Adrenal gland (tissue), 9 donors: ENCODE measurements at regions not wholly inside any gene's neighbourhood (a gene's known extent, or its start where the extent isn't known, plus 50 kb on each side); places are given as distances from the start of the nearest gene placed in this dataset.

Experiments
- DNase-seq, 7 donors: peaks; one replicate each; pipeline ENCODE4 v3.0.0-alpha.2; 2019 to 2020
- H3K27ac ChIP-seq, 5 donors: fragments of 200-600 bp; sonication (generic) in 4 of 5; 1 replicate in 3 of 5; 2 replicates in 2 of 5; pipeline versions ENCODE4 v1.5.1 to v1.8.0; 2016 to 2020; ENCODE audit warnings: mild to moderate bottlenecking in 1 of 5
- H3K27me3 ChIP-seq: fragments of 200-600 bp; 2 replicates; pipeline ENCODE4 v1.8.0; 2021
- H3K36me3 ChIP-seq, 2 donors: fragments of 200-600 bp; replicated peaks in 1 of 2; 1 replicate in 1 of 2; 2 replicates in 1 of 2; pipeline versions ENCODE4 v1.5.1 to v1.8.0; 2018 to 2022
- H3K4me1 ChIP-seq, 2 donors: fragments of 200-600 bp; replicated peaks in 1 of 2; 1 replicate in 1 of 2; 2 replicates in 1 of 2; pipeline versions ENCODE4 v1.5.1 to v1.8.0; 2018 to 2021
- H3K4me3 ChIP-seq, 4 donors: fragments of 200-600 bp; sonication (generic) in 3 of 4; one replicate each; pipeline ENCODE4 v1.5.1; 2016 to 2018
- H3K9me3 ChIP-seq, 3 donors: fragments of 200-600 bp; sonication (generic) in 1 of 3; replicated peaks in 1 of 3; 1 replicate in 2 of 3; 2 replicates in 1 of 3; pipeline versions ENCODE4 v1.5.1 to v1.8.0; 2016 to 2021
- CTCF ChIP-seq, 6 experiments: fragments of 450-650 bp in 4 of 6; fragments of 200-600 bp in 2 of 6; sonication (generic) in 1 of 6; IDR thresholded peaks; 1 replicate in 5 of 6; 2 replicates in 1 of 6; pipeline versions ENCODE4 v1.5.1 to v1.8.0; 2016 to 2021; ENCODE audit warnings: antibody characterized with exemption in 6 of 6, mild to moderate bottlenecking in 2 of 6, moderate library complexity in 1 of 6
- POLR2A ChIP-seq, 2 donors: fragments of 450-650 bp; IDR thresholded peaks; one replicate each; pipeline ENCODE4 v1.6.1; 2017; ENCODE audit warnings: antibody characterized with exemption in 2 of 2, mild to moderate bottlenecking in 2 of 2, moderate library complexity in 1 of 2
- WGBS, 4 donors: extraction: QIAGEN DNeasy Blood & Tissue Kit in 2 of 4; methylation state at CpG; one replicate each; pipeline versions ENCODE4 v1.1.5 to v1.1.7; 2013 to 2017; 5-methylcytosine and 5-hydroxymethylcytosine counted together
- intact Hi-C, 2 donors: fragments of 100-400 bp; cut with DNase I; formaldehyde crosslinking; loops; one replicate each; pipeline versions ENCODE4 v1.14.1 to v1.15.0; 2022 to 2023
- donor health status: healthy with polysubstance abuse.
- donor health status: Bipolar disorder and iron deficiency.
- donor health status: DM: yes; HTN: yes; CAD: no.
- donor health status: DM: no; HTN: no; CAD: no.
- donor health status: DM: no; HTN: no; CAD: no.

- no peaks in the 10 kb centered on the region for H3K9me3 ChIP-seq
- WGBS, 4 donors, result 83 to 91% (median 89%) methylated on average over 3 of the region's 3 CpGs
- TF ChIP-seq POLR2A (IDR thresholded peaks at IDR 0.05) (no peak), CTCF (IDR thresholded peaks at IDR 0.05) (no peak)
- intact Hi-C loops, result no loop called here
- H3K27me3 ChIP-seq, result no peaks in the 10 kb centered on the region
- H3K4me1 ChIP-seq, result peaks cover 8 to 10% of the 10 kb centered on the region in 2 donors
- no peak overlapping the region for H3K27ac ChIP-seq
- no peak for DNase-seq
- no peak overlapping the region for H3K4me3 ChIP-seq
- no peaks in the 10 kb centered on the region for H3K36me3 ChIP-seq
Measured at GRCh38 chr4:181431661-181432060, 811.5 kb upstream of the TENM3 start.

GRCh38 chr4:181432335-181432734 lies 810.9 kb upstream of the TENM3 start:
- no peak for DNase-seq
- H3K27ac ChIP-seq, result no peak overlapping the region
- TF ChIP-seq POLR2A (IDR thresholded peaks at IDR 0.05) (no peak), CTCF (IDR thresholded peaks at IDR 0.05) (no peak)
- 56 to 72% (median 67%) methylated on average over 5 to 6 of the region's 6 CpGs for WGBS, 4 donors
- H3K27me3 ChIP-seq, result no peaks in the 10 kb centered on the region
- intact Hi-C loops, result no loop called here
- H3K36me3 ChIP-seq, result no peaks in the 10 kb centered on the region
- H3K4me3 ChIP-seq, result no peak overlapping the region
- peaks cover 8 to 10% of the 10 kb centered on the region in 2 donors for H3K4me1 ChIP-seq
- no peaks in the 10 kb centered on the region for H3K9me3 ChIP-seq

GRCh38 chr4:181437895-181438294 lies 805.3 kb upstream of the TENM3 start:
- TF ChIP-seq CTCF (IDR thresholded peaks at IDR 0.05) (no peak), POLR2A (IDR thresholded peaks at IDR 0.05) (no peak)
- DNase-seq, result no peak

GRCh38 chr4:181438641-181439040 lies 804.6 kb upstream of the TENM3 start:
- Histone ChIP-seq H3K4me1 (no peaks in the 10 kb centered on the region), H3K27me3 (no peaks in the 10 kb centered on the region), H3K27ac (no peak overlapping the region), H3K4me3 (no peak overlapping the region), H3K9me3 (no peaks in the 10 kb centered on the region), H3K36me3 (no peaks in the 10 kb centered on the region)
- 41 to 73% (median 62%) methylated on average over 4 to 5 of the region's 5 CpGs for WGBS, 4 donors
- DNase-seq, result no peak
- intact Hi-C loops, result no loop called here
- no peak for TF ChIP-seq POLR2A (IDR thresholded peaks at IDR 0.05)
- TF ChIP-seq CTCF (IDR thresholded peaks at IDR 0.05), result no peak

More at GRCh38 chr4:181437895-181438294, 805.3 kb upstream of the TENM3 start:
- Histone ChIP-seq H3K27me3 (no peaks in the 10 kb centered on the region), H3K4me3 (no peak overlapping the region), H3K27ac (no peak overlapping the region), H3K4me1 (no peaks in the 10 kb centered on the region), H3K36me3 (no peaks in the 10 kb centered on the region), H3K9me3 (no peaks in the 10 kb centered on the region)
- WGBS, 4 donors, result 90 to 93% (median 91%) methylated on average over 7 of the region's 7 CpGs
- intact Hi-C loops, result no loop called here
